HepG2 (cell line): ENCODE measurements at regions not wholly inside any gene's neighbourhood (a gene's known extent, or its start where the extent isn't known, plus 50 kb on each side); places are given as distances from the start of the nearest gene placed in this dataset.

ENCODE experiments used
- ATF1 ChIP-seq: IDR thresholded peaks from 2 replicates; pipeline ENCODE4 v1.6.1; 2016; ENCODE audit warnings: mild to moderate bottlenecking, control low read depth
- CHD4 ChIP-seq: fragments of 200-600 bp; sonication (generic); IDR thresholded peaks from 2 replicates; pipeline ENCODE4 v1.7.0; 2017; ENCODE audit warnings: mild to moderate bottlenecking, low read length, borderline replicate concordance
- POLR2A ChIP-seq, 2 experiments: IDR thresholded peaks; 2 replicates each; pipeline ENCODE4 v1.6.1; 2011; ENCODE audit warnings: low read depth in 2 of 2, low read length in 2 of 2, mild to moderate bottlenecking in 1 of 2, moderate library complexity in 1 of 2; ENCODE audit not compliant: insufficient read depth in 1 of 2
- TIGD3 ChIP-seq: sonication (generic); formaldehyde crosslinking; IDR thresholded peaks from 2 replicates; pipeline ENCODE4 v1.5.1; 2020; ENCODE audit warnings: mild to moderate bottlenecking, missing genetic modification reagents, borderline replicate concordance
- ZFX ChIP-seq: sonication (generic); formaldehyde crosslinking; IDR thresholded peaks from 2 replicates; pipeline ENCODE4 v1.4.0; 2020; ENCODE audit warnings: mild to moderate bottlenecking, low read depth, missing genetic modification reagents, moderate library complexity
- ZNF292 ChIP-seq: sonication (generic); formaldehyde crosslinking; IDR thresholded peaks from 2 replicates; pipeline ENCODE4 v1.8.1; 2022; ENCODE audit warnings: mild to moderate bottlenecking, low read depth, missing genetic modification reagents, borderline replicate concordance
- ZNF883 ChIP-seq: sonication (generic); formaldehyde crosslinking; IDR thresholded peaks from 2 replicates; pipeline ENCODE4 v1.5.1; 2020; ENCODE audit warnings: mild to moderate bottlenecking, missing genetic modification reagents; ENCODE audit errors: not compliant biosample characterization
- TF ChIP-seq, protein P1 (sequence below): sonication (generic); formaldehyde crosslinking; IDR thresholded peaks from 2 replicates; pipeline ENCODE4 v1.4.0; 2020; ENCODE audit warnings: low read depth, mild to moderate bottlenecking, missing genetic modification reagents

GRCh38 chr5:28397502-28397941 is 1359.1 kb upstream of the CDH9 start:
- TF ChIP-seq POLR2A (IDR thresholded peaks at IDR 0.05; ENCODE audit: insufficient read depth in 1 of 2, low read depth in 2 of 2, low read length in 2 of 2) (no peak), ZFX (CRISPR knock-in tag) (no peak), ZNF292 (CRISPR knock-in tag) (no peak), ATF1 (CRISPR knock-in tag) (no peak), TIGD3 (CRISPR knock-in tag) (no peak), ZNF883 (no peak), CHD4 (no peak)
- TF ChIP-seq, protein P1, sequence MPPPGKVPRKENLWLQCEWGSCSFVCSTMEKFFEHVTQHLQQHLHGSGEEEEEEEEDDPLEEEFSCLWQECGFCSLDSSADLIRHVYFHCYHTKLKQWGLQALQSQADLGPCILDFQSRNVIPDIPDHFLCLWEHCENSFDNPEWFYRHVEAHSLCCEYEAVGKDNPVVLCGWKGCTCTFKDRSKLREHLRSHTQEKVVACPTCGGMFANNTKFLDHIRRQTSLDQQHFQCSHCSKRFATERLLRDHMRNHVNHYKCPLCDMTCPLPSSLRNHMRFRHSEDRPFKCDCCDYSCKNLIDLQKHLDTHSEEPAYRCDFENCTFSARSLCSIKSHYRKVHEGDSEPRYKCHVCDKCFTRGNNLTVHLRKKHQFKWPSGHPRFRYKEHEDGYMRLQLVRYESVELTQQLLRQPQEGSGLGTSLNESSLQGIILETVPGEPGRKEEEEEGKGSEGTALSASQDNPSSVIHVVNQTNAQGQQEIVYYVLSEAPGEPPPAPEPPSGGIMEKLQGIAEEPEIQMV (CRISPR knock-in tag) = no peak
